Inferior parietal cortex (tissue), 1 donor: ENCODE measurements at regions not wholly inside any gene's neighbourhood (a gene's known extent, or its start where the extent isn't known, plus 50 kb on each side); places are given as distances from the start of the nearest gene placed in this dataset.
A peak's percentile ranks its signal among the peaks of the same experiment; 100 is the strongest.

Experiments
- DNase-seq: peaks from one replicate; pipeline ENCODE4 v3.0.0-alpha.2; 2016; ENCODE audit errors: extremely low spot score

DNA sequence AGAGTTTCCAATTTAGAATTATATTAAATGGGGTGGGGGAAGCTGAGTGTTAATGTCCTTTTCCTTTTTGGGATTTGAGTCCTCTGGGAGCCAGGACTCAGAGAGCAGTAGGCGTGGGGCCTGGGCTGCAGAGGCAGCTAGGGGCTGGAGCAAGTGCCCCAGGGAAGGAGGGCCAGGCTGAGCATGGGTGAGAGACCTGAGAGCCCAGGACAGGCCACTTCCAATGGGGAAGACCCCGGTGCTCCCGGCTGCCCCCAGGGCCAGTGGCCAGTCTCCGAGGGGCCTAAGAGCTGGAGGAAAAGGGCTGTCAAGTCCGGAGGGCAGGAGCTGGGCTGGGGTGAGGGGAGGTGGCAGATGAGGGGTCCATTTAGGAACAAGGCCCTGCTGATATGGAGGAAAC, 371.5 kb downstream of the ZNF536 start:
- DNase-seq: no peak

DNA sequence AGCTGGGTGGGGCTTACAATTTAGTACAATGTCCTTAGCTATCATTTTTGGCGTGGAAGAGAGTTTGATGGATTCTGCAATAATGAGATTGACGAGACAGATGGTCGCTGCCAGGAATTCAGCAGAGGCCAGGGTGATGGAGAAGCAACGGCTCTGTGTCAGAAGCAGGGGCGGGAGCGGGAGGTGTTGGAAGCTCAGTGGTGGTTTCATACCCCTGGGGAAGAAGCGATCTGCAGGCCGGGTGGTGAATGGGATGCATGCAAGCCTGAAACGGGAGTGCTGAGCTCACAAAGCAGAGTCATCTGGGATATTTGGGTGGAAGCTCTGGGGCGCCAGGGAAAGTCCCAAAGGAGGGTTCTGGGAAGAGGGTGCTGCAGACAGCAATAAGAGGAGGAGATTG, 370.8 kb downstream of the ZNF536 start:
- DNase-seq: no peak

DNA sequence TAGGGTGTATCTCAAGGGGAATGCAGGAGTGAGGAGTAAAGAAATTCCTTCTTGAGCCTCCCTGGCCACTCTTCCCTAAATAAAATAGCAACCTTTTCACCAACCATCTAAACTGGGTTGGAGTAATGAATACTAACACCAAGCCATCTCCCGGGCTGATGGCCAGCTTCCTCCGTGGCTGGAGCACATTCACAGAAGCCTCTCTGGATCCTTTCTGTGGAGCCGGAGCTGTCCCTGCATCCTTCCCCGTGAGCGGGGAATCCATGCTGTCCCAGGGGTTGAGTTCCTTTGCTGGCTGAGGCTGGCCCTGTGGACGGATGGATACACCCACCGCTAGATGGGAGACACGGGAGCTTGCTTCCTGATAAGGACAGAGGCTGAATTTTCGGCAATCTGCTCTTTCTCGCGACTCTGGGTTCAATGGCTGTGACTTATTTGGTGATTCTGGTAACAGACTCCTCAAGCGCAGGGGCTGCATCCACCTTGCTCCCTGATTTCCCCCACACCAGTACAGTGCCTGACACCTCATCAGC, 370.3 kb downstream of the ZNF536 start:
- DNase-seq: no peak

DNA sequence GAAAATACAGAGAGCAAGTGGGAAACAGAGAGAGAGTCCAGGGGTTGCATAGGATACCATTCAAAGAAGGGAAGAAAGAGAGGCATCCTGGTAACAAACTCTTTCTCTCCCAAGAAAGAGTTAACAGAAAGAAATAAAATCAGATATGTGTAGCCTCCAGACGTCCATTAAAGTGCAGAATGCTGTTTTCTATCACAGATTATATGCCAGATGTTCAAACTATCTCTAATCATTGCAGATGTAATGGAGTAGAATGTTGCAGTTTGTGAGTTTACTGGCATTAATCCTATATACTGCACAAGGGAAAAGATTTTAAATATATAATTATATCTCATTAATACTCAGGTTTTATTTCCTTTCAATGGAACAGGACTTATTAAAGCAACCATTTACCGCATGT, 369.4 kb downstream of the ZNF536 start:
- no peak for DNase-seq

DNA sequence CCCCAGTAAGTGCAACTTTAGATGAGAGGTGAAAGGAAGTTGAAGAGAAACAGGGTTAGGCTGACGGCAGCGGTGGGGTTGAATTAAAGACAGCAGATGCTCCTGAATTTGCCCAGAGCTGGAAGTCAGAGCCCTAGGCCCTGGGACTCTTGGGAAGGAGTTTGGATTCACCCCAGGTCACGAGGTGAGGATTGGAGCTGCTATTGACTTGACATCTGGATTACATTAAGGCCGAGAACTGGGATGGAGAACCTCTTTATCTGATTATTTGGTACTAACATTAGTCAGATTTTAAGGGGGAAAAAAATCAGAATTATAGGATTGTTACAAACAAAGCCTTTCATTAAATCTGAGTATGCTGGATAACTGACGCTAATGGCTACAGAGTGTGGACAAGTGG, 367.2 kb downstream of the ZNF536 start:
- no peak for DNase-seq

DNA sequence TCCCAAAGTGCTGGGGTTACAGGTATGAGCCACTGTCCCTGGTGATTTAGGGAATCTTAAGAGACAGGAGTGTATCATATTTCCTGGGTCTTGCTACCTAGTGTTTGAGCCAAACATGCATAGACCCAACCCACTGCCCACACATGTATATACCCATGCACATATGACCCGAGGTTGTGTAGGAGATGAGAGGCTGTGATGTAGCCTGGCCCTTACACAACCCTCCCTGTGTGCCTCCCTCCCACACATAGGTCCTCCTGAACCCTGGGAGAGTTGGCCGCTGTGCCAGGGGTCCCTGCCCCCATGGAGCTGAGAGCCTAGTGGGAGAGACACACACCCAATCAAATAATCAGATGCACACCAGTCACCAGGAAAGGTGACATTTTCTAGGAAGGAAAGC, 365.9 kb downstream of the ZNF536 start:
- DNase-seq: no peak

DNA sequence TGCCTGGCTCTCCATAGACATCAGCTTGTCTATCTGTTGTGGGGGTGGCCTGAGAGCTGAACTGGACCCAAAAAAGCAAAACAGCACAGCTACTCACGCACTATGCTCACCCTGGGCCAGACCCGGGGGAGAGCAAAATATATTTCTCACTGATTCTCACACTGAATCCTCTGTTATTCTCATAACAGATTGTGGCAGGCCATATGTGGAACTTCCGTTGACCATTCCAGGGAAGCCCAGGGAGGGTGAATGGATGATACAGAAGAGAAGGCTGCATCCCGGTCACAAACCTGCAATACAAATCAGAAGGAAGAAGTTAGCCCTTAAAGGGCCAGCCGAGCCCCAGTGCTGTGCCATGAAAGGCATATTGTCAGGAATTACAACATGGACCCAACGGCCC, 362.5 kb downstream of the ZNF536 start:
- peak; percentile 25 for DNase-seq

DNA sequence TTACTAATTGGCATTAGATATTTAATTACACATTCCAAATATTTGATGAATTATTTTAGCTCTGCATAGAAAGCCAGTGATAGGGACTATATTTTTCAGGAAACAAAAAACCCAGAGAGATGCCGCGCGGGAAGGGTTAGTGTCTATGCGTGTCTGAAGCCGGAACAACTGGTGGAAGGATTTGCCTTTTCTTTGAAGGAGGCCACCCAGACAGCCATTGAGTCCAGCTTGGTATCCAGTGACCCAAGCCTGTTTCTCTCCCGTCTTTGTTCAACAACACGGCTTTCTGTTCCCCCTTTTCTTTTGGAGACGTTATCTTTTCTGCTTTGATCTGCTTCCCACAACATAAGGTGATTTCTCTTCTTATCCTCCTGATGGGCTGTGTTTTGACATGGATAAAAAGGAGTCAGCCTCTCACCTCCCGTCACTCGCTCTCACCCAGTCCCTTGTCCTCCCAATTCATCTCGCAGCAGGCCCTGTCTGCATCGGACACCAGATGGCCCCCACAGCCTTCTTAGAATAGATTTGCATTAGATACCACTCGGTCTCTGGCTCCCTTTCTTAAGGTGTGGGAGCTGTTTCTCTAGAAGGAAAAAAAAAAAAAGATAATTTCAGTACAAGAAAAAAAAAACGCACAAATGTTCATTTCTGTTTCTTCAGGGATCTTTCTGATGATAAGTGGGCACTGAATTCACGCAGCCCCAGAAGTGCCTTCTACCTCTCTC, 361.8 kb downstream of the ZNF536 start:
- DNase-seq: peak; percentile 35

DNA sequence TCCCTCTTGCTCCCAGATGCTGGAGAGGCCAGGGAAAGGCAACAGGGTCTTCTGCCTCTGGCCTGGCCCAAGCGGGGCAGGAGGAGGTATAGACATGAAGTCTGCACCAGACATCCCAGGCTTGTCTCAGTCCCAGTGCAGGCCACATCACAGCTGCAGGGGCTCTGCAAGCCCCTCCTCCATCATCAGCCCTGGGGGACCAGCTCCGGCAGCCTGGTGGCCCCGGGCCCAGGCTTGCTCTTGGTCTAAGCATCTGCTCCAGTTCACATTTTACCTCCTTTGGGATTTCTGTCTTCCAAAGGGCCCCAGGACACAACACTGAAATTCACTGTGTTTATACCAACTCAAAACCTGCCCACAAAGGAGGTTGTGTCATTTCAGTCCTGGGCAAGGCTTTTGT, 359.4 kb downstream of the ZNF536 start:
- DNase-seq: no peak

DNA sequence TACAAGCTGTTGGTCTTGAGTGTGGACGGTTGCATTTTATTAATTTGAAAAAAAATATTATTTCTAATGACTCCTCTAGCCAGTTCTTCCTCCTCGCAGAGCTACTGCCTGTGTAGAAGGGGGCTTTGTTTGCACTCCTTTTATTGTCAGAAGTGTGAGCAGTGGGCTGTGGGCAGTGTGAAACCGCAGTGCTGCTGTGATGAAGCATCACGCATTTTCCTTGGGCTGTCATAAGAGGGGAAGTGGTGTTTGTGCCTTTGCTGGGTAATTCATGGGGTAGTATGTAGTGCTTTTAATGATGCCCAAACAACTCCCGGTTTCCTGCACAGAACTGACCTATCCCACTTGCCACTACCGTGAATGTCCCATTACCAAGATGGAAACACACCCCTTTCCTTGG, 357.3 kb downstream of the ZNF536 start:
- no peak for DNase-seq

DNA sequence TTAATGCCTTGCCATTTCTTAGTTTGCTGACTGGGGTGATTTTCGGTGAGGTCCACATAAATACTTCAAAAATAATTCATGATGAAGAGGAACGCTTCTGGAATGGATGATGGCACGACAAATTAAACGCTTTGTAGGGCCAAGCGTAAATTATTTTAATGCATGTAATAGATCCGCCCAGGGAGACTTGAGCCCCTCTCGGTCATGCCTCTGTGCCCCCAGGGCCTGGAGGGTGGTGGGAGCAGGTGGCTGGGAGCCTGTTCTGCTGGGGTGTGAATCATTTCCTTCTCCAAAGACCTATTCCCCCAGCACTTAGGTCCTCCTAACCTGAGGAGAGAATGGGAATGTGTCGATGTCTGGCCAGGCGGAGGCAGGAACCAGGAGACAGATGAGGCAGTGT, 350.6 kb downstream of the ZNF536 start:
- no peak for DNase-seq

DNA sequence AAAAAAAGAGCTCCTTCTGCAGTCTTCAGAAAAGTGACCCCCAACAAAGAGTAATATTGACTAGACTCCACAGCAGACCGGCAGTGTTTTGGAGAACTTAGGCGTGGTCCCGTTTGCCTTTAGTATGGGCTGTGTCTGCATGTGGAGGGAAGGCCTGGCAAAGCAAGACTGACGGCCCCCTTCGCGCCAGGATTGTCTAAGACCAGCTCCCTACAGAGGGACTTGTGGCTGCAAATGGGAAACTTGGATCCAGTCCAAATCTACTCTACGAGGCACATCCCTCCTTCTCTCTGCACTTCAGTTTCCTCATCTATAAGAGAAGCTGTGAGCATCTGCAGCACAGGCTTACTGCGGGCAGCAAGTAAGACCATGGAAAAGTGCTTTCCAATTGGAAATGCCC, 350.0 kb downstream of the ZNF536 start:
- no peak for DNase-seq

DNA sequence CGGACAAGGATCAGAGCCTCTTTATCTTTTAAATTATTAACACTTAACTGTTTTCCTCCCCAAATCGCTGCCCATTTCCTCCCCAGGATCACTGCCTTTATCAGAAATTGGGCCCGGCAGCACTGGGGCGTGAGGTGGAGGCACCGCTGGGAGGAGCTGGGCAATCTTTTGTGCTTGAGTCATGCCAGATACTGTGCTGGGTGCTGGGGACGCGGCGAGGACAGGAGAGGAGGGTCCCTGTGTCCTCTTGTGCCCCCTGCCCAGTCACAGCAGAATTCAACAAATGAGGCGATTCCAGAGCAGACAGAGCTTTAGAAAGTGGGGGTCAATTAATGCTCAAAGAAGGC, 347.8 kb downstream of the ZNF536 start:
- no peak for DNase-seq

DNA sequence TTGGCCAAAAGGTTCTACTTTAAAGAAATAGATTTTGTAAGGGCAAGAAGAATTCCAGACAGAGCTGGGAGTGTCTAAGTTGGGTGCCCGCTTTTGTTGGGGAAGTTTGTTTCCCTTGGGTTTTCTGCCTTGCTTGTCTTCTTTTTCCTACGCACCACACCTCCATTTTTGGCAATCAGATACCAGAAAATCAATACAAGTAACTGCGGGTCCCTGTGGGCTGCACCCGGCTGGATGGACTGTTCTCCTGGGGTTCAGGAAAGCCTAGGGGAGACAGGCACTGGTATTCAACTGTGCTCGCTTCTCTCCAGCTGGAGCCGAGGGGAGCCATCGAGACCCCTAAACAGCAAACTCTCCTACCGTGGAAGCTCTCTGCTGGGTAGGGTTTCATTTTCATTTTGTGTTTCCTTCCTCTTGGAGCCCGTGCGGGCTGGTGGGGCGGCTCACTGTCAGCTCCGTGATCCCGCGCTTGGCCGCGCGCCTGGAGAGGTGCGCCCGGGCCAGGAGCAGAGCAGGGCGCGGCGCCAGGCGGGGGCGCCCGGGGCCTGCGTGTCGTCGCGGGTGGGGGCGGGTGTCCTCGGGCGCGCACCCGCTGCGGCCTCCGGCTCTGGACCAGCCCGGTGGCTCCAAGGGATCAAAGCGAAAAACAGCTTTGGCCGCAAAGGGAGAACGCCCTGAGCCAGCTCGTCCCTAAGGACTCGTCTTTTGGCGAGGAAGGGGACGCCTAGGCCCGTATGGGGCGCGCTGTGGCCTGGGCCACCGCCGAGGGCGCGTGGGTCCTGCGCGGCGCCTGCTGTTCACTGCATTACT, 347.2 kb downstream of the ZNF536 start:
- peak; percentile 21 for DNase-seq

DNA sequence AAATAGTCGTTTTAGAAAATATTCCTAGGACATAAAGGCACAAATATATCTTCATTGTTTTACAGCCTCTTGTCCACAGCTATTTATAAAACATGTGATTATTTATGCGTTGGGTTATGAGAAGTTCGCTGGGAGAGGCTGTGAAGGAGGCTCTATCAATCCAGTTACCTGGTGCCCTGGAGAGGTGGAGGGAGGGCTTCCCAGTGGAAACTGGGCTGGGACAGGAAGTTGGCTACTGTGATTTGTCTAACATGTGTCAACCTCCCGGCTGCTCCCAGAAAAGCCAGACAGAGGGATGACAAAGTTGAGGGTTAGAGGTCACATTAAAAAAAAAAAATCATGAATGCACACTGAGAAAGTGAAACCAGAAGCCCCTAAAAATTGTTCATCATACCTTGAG, 346.5 kb downstream of the ZNF536 start:
- DNase-seq: no peak

DNA sequence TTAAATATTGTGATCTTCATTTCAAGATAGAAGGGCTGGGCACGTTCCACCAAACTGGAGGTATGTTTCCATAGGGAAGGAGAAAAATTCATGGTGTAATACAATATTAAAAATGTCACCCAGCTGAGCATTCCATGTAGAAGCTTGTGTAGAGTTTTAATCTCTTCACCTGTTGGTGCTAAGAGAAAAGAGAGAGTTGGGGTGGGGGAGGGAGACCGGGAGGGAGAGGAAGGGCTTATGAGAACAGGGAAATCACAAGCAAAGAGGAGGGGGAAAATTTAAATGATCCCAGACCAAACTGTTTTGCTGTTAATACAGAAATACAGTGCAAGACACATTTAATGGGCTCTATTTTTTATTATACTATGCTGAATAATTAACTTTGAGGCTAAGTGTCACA, 345.8 kb downstream of the ZNF536 start:
- no peak for DNase-seq

DNA sequence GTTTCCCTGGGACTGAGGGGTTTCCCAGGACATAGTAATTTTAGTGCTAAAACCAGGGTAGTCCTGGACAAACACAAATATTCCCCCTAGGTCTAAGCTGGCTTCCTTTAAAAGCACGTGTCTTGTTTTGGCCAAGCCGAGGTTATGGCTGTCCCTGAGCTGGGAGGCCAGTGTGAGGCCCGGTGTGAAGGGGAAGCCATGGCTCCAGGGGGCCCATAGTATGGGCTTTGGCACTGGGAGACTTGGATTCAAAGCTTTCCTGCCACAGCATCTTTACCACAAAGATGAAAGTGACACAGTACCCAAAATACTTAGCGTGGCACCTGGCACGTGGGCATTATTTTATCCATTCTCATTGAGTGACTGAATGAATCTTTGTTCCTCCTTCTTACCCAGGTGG, 345.2 kb downstream of the ZNF536 start:
- no peak for DNase-seq

DNA sequence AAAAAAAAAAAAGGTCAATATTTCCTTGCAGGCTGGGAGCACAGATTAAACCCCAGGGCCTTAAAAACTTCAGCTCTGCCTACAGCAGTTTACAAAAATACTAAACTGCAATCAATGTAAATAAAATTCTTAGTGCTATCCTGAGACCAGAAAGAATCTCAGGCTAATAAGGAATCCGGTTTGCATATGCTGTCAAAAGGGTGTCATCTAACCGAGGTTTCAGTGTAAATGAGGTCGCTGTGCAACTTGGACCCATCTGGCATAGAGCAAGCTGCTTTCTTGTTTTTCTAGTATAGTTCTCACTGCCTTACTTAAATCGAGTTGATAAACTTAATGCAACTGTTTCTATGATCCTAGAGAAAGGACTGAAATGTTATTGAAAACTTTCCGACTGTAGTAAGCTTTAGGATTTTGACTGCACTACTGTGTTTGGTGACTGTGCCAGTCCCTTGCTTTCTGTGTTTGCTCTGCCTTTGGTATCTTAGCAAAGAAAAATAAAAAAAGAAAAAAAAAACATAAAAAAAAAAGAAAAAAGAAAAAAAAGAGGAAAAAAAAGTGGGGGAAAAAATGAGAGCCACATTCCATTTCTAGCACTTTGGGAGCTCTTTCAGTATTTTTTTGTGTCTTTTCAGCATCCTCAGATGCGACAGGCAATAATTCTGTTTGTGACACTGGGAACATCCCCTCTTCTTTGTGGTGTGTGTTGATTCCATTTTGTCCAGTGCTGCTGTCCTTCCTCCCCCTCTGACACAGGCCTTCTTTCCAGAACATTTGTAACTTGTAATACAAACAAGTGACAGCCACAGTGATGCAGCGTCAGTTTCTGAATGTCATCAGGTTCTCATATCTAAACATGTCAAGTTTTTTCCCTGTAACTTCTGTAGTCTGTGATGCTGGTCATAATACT, 340.5 kb downstream of the ZNF536 start:
- DNase-seq: no peak

DNA sequence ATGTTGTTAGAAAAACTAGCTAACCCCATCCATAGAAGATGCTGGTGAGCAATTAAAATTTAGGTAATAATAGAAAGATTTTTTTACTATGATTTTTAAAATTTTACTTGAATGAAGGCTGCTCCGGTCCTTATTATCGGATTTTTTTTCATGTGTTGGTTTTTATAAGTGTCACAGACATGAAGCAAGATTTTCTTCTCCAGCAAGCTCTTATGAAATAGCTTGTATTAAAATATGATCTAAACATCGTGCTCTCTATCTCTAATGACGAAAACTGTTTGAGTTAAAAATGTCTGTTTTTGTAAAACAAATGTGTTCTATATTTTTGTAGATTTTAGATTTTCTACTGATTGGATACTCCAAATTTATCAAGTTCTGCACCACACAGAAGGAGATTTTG, 339.6 kb downstream of the ZNF536 start:
- DNase-seq: no peak

DNA sequence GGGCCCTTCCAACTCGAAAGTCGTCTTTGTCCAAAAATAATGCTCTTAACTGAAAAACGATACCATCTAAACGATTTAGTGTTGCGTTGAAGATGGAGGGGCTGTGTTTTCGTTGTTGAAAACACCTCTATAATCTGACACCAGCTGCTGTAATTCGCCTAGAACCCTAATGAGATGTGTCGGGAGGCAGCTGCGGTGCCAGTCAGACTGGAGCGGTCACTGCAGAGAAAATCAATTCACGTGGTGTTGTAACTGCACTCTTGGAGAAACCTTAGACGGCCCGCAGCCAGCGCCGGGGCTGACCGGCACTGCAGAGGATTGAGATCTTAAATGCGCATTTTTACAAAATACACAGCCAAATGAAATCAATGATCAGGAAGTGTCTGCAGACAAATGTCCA, 339.1 kb downstream of the ZNF536 start:
- DNase-seq: no peak

DNA sequence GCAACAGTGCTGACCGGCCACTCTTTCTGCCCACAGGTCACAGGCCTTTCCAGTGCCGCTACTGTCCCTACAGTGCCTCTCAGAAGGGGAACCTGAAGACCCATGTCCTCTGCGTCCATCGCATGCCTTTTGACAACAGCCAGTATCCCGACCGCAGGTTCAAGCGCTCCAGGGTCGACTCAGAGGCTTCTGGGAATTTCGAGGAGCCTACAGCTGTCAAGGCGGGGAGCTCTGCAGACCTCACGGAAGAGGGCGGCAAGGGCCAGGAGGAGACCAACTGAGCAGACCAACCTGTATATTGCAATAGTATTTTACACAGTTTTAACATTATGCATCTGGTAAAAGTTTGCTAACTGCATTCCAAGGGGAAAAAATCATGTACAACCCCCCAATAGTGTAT, 338.5 kb downstream of the ZNF536 start:
- DNase-seq: no peak
